ENCODE measurements at regions not wholly inside any gene's neighbourhood (a gene's known extent, or its start where the extent isn't known, plus 50 kb on each side); places are given as distances from the start of the nearest gene placed in this dataset.

DNA sequence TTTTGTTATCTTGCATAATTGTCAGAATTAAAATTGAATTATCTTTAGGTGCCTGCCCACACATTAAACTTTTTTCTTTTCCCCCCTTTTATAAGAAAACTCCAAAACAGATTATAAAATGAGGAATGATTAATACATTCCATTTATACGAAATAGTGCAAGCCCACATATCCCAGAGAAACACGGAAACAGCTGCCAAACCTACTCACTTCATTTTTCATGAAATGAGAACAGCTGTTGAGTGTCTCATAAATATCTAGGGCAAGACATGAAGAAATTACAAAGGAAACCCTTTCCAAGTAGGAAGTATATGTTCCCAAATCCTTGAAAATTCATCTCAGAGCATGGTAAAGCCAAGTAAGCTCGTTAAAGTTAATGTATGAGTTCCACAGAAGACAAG lies 459.4 kb upstream of the NMUR2 start:
- TF ChIP-seq POLR2A (IDR thresholded peaks at IDR 0.05) (no peak), POLR2AphosphoS5 (IDR thresholded peaks at IDR 0.05) (no peak)
- TF ChIP-seq, protein P1, sequence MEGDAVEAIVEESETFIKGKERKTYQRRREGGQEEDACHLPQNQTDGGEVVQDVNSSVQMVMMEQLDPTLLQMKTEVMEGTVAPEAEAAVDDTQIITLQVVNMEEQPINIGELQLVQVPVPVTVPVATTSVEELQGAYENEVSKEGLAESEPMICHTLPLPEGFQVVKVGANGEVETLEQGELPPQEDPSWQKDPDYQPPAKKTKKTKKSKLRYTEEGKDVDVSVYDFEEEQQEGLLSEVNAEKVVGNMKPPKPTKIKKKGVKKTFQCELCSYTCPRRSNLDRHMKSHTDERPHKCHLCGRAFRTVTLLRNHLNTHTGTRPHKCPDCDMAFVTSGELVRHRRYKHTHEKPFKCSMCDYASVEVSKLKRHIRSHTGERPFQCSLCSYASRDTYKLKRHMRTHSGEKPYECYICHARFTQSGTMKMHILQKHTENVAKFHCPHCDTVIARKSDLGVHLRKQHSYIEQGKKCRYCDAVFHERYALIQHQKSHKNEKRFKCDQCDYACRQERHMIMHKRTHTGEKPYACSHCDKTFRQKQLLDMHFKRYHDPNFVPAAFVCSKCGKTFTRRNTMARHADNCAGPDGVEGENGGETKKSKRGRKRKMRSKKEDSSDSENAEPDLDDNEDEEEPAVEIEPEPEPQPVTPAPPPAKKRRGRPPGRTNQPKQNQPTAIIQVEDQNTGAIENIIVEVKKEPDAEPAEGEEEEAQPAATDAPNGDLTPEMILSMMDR (IDR thresholded peaks at IDR 0.05) = no peak
